Liver (tissue), 8 donors: ENCODE measurements at regions not wholly inside any gene's neighbourhood (a gene's known extent, or its start where the extent isn't known, plus 50 kb on each side); places are given as distances from the start of the nearest gene placed in this dataset.

Source experiments
- DNase-seq: peaks from one replicate; pipeline ENCODE4 v3.0.0-alpha.2; 2017; ENCODE audit warnings: low spot score
- H3K27ac ChIP-seq, 2 donors: one replicate each; pipeline ENCODE4 v1.7.0; 2013; ENCODE audit warnings: inconsistent platforms in 2 of 2, low read length in 2 of 2, control low read depth in 1 of 2, low read depth in 1 of 2, mild to moderate bottlenecking in 1 of 2
- H3K27me3 ChIP-seq, 4 donors: one replicate each; pipeline versions ENCODE4 v1.6.1 to v1.7.0; 2013; ENCODE audit warnings: low read length in 3 of 4, inconsistent platforms in 1 of 4, mild to moderate bottlenecking in 1 of 4, moderate library complexity in 1 of 4; ENCODE audit not compliant: control insufficient read depth in 4 of 4, insufficient read depth in 4 of 4
- H3K36me3 ChIP-seq, 4 donors: one replicate each; pipeline versions ENCODE4 v1.6.1 to v1.7.0; 2013; ENCODE audit warnings: low read length in 3 of 4, mild to moderate bottlenecking in 3 of 4, low read depth in 1 of 4, moderate library complexity in 1 of 4; ENCODE audit not compliant: control insufficient read depth in 4 of 4, insufficient read depth in 3 of 4
- H3K4me1 ChIP-seq, 4 donors: one replicate each; pipeline versions ENCODE4 v1.6.1 to v1.7.0; 2013; ENCODE audit warnings: low read length in 3 of 4, mild to moderate bottlenecking in 3 of 4, moderate library complexity in 1 of 4; ENCODE audit not compliant: control insufficient read depth in 4 of 4, insufficient read depth in 4 of 4
- H3K4me3 ChIP-seq, 3 donors: one replicate each; pipeline versions ENCODE4 v1.6.1 to v1.7.0; 2013; ENCODE audit warnings: low read length in 3 of 3, control low read depth in 1 of 3, low read depth in 1 of 3, mild to moderate bottlenecking in 1 of 3
- H3K9ac ChIP-seq, 2 donors: one replicate each; pipeline ENCODE4 v1.7.0; 2013; ENCODE audit warnings: low read length in 2 of 2, mild to moderate bottlenecking in 2 of 2, moderate library complexity in 2 of 2, control low read depth in 1 of 2, low read depth in 1 of 2
- H3K9me3 ChIP-seq, 4 donors: one replicate each; pipeline versions ENCODE4 v1.6.1 to v1.7.0; 2013; ENCODE audit warnings: low read length in 3 of 4; ENCODE audit not compliant: control insufficient read depth in 4 of 4
- CTCF ChIP-seq: fragments of 150-350 bp; IDR thresholded peaks from 2 replicates; pipeline ENCODE4 v1.5.1; 2017; ENCODE audit warnings: improper control_type of control experiment, low read depth, low read length; ENCODE audit not compliant: missing input control
- FOXA1 ChIP-seq: IDR thresholded peaks from 2 replicates; pipeline ENCODE4 v1.6.1; 2016; ENCODE audit warnings: antibody characterized with exemption
- FOXA2 ChIP-seq: IDR thresholded peaks from 2 replicates; pipeline ENCODE4 v1.6.1; 2016; ENCODE audit warnings: antibody characterized with exemption
- GABPA ChIP-seq, 2 donors: IDR thresholded peaks in 1 of 2; conservative IDR thresholded peaks in 1 of 2; 2 replicates each; pipeline ENCODE4 v1.6.1; 2016; ENCODE audit warnings: antibody characterized with exemption in 2 of 2, mild to moderate bottlenecking in 1 of 2, moderate library complexity in 1 of 2
- HNF4A ChIP-seq, 2 donors: conservative IDR thresholded peaks; 2 replicates each; pipeline ENCODE4 v1.6.1; 2016; ENCODE audit warnings: antibody characterized with exemption in 2 of 2, mild to moderate bottlenecking in 2 of 2
- HNF4G ChIP-seq: IDR thresholded peaks from 2 replicates; pipeline ENCODE4 v1.6.1; 2016; ENCODE audit warnings: antibody characterized with exemption
- JUND ChIP-seq, 2 donors: IDR thresholded peaks; 2 replicates each; pipeline ENCODE4 v1.6.1; 2016; ENCODE audit warnings: antibody characterized with exemption in 2 of 2
- NR2F2 ChIP-seq: IDR thresholded peaks from 2 replicates; pipeline ENCODE4 v1.6.1; 2016; ENCODE audit warnings: antibody characterized with exemption
- RAD21 ChIP-seq, 2 donors: IDR thresholded peaks; 2 replicates each; pipeline ENCODE4 v1.6.1; 2016; ENCODE audit warnings: antibody characterized with exemption in 2 of 2, mild to moderate bottlenecking in 2 of 2
- REST ChIP-seq: IDR thresholded peaks from 2 replicates; pipeline ENCODE4 v1.6.1; 2016; ENCODE audit warnings: antibody characterized with exemption, mild to moderate bottlenecking
- RXRA ChIP-seq, 2 donors: IDR thresholded peaks; 2 replicates each; pipeline ENCODE4 v1.6.1; 2017 to 2018; ENCODE audit warnings: antibody characterized with exemption in 2 of 2, mild to moderate bottlenecking in 1 of 2
- SP1 ChIP-seq: IDR thresholded peaks from 2 replicates; pipeline ENCODE4 v1.6.1; 2018; ENCODE audit warnings: antibody characterized with exemption, mild to moderate bottlenecking
- TAF1 ChIP-seq: conservative IDR thresholded peaks from 2 replicates; pipeline ENCODE4 v1.6.1; 2016; ENCODE audit warnings: antibody characterized with exemption, mild to moderate bottlenecking
- YY1 ChIP-seq: IDR thresholded peaks from 2 replicates; pipeline ENCODE4 v1.6.1; 2016; ENCODE audit warnings: antibody characterized with exemption, mild to moderate bottlenecking
- WGBS: extraction: QIAGEN DNeasy Blood & Tissue Kit; methylation state at CpG from one replicate; pipeline ENCODE4 v1.1.7; 2013; 5-methylcytosine and 5-hydroxymethylcytosine counted together
- TF ChIP-seq, protein P1 (sequence below): IDR thresholded peaks from 2 replicates; pipeline ENCODE4 v1.6.1; 2016; ENCODE audit warnings: antibody characterized with exemption
- TF ChIP-seq, protein P2 (sequence below): IDR thresholded peaks from 2 replicates; pipeline ENCODE4 v1.6.1; 2016; ENCODE audit warnings: antibody characterized with exemption
- TF ChIP-seq, protein P3 (sequence below): IDR thresholded peaks from 2 replicates; pipeline ENCODE4 v1.6.1; 2016; ENCODE audit warnings: antibody characterized with exemption
- donor health status: healthy.
- donor health status: healthy.
- donor health status: healthy.
- donor health status: healthy.
- donor health status: healthy.

DNA sequence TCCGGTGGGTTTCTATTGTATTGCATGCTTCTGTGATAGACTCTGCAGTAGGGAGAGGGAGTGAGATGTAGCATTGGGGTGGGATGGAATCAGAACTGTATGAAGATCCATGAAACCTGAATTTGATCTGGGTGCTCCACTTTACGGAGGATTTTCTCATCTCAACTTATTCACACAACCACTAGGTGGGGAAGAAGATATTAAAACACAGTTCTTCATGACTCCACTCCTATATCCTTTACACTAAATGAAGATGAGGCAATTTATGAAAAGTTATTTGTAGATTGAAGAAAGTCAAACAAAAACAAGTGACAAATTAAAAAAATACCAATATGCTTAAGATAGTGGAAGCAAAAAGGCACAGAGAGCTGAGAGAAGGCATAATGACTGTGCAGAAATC, 92.6 kb upstream of the PDGFD start:
- Histone ChIP-seq H3K9ac (no peak overlapping the region), H3K27ac (no peak overlapping the region), H3K36me3 (no peaks in the 10 kb centered on the region), H3K4me1 (no peaks in the 10 kb centered on the region), H3K4me3 (no peak overlapping the region), H3K27me3 (no peaks in the 10 kb centered on the region), H3K9me3 (no peaks in the 10 kb centered on the region)
- WGBS, result 68% methylated on average over 2 of the region's 2 CpGs
- DNase-seq, result no peak
- TF ChIP-seq FOXA2 (no peak), HNF4A (conservative IDR thresholded peaks at IDR 0.05) (no peak), RXRA (IDR thresholded peaks at IDR 0.05) (no peak), FOXA1 (no peak)
- TF ChIP-seq, protein P1, sequence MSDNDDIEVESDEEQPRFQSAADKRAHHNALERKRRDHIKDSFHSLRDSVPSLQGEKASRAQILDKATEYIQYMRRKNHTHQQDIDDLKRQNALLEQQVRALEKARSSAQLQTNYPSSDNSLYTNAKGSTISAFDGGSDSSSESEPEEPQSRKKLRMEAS, result no peak
- TF ChIP-seq, protein P2, sequence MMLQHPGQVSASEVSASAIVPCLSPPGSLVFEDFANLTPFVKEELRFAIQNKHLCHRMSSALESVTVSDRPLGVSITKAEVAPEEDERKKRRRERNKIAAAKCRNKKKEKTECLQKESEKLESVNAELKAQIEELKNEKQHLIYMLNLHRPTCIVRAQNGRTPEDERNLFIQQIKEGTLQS, result no peak

- Histone ChIP-seq H3K36me3 (no peaks in the 10 kb centered on the region), H3K27ac (no peak overlapping the region), H3K9me3 (no peaks in the 10 kb centered on the region), H3K9ac (no peak overlapping the region), H3K4me1 (no peaks in the 10 kb centered on the region), H3K4me3 (no peak overlapping the region), H3K27me3 (no peaks in the 10 kb centered on the region)
- TF ChIP-seq RAD21 (IDR thresholded peaks at IDR 0.05) (peak in 1 of 2 donors; percentile 24), FOXA1 (no peak), GABPA (IDR thresholded peaks at IDR 0.05 in 1 of 2, conservative IDR thresholded peaks at IDR 0.05 in 1 of 2) (no peak)
- DNase-seq, result no peak
- whole genome bisulfite sequencing, result 31% methylated on average over 8 of the region's 8 CpGs
These were observed 90.4 kb upstream of the PDGFD start for GRCh38 chr11:104254347-104254746.

GRCh38 chr11:104246590-104246989, 82.6 kb upstream of the PDGFD start:
- H3K27ac ChIP-seq, result no peak overlapping the region
- TF ChIP-seq FOXA2, result no peak
- TF ChIP-seq TAF1, result no peak
- TF ChIP-seq RAD21 (IDR thresholded peaks at IDR 0.05), result no peak
- no peak for TF ChIP-seq HNF4G
- no peak for TF ChIP-seq FOXA1
- TF ChIP-seq NR2F2, result no peak
- TF ChIP-seq SP1, result no peak
- TF ChIP-seq YY1, result no peak
- TF ChIP-seq CTCF, result no peak
- TF ChIP-seq GABPA (IDR thresholded peaks at IDR 0.05 in 1 of 2, conservative IDR thresholded peaks at IDR 0.05 in 1 of 2), result no peak
- TF ChIP-seq, protein P1, result no peak
- TF ChIP-seq REST, result no peak
- TF ChIP-seq, protein P2, result no peak
- TF ChIP-seq HNF4A (conservative IDR thresholded peaks at IDR 0.05), result no peak
- no peak for TF ChIP-seq JUND (IDR thresholded peaks at IDR 0.05)
- TF ChIP-seq, protein P3, sequence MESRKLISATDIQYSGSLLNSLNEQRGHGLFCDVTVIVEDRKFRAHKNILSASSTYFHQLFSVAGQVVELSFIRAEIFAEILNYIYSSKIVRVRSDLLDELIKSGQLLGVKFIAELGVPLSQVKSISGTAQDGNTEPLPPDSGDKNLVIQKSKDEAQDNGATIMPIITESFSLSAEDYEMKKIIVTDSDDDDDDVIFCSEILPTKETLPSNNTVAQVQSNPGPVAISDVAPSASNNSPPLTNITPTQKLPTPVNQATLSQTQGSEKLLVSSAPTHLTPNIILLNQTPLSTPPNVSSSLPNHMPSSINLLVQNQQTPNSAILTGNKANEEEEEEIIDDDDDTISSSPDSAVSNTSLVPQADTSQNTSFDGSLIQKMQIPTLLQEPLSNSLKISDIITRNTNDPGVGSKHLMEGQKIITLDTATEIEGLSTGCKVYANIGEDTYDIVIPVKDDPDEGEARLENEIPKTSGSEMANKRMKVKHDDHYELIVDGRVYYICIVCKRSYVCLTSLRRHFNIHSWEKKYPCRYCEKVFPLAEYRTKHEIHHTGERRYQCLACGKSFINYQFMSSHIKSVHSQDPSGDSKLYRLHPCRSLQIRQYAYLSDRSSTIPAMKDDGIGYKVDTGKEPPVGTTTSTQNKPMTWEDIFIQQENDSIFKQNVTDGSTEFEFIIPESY, result no peak
- no peaks in the 10 kb centered on the region for H3K9me3 ChIP-seq
- H3K36me3 ChIP-seq, result no peaks in the 10 kb centered on the region
- no peaks in the 10 kb centered on the region for H3K4me1 ChIP-seq
- no peaks in the 10 kb centered on the region for H3K27me3 ChIP-seq
- no peak for DNase-seq
- WGBS, result 57% methylated on average over 3 of the region's 3 CpGs
- no peak overlapping the region for H3K9ac ChIP-seq
- no peak overlapping the region for H3K4me3 ChIP-seq
